ENCODE measurements at regions not wholly inside any gene's neighbourhood (a gene's known extent, or its start where the extent isn't known, plus 50 kb on each side); places are given as distances from the start of the nearest gene placed in this dataset.
A peak's percentile ranks its signal among the peaks of the same experiment; 100 is the strongest.
"Not testable (repeated sequence)": the region's sequence is repeated elsewhere in the genome, so short reads cannot be mapped to it uniquely, and the experiment has no call there.

- in situ Hi-C loops (cut with MboI; ENCODE audit: low sequenced_read_pairs), result no loop called here
- H3K4me1 ChIP-seq, result no peaks in the 10 kb centered on the region
- H3K9me3 ChIP-seq, result no peaks in the 10 kb centered on the region
- H3K36me3 ChIP-seq (replicated peaks), result no peaks in the 10 kb centered on the region
- no peak for DNase-seq (ENCODE audit: low spot score in 2 of 2)
- no peaks in the 10 kb centered on the region for H3K27me3 ChIP-seq (ENCODE audit: low read depth)
- no peak overlapping the region for H3K4me3 ChIP-seq
These were observed 56.2 kb upstream of the ANXA1 start for GRCh38 chr9:73095425-73095824.

- Histone ChIP-seq H3K4me3 (no peak overlapping the region), H3K9me3 (no peaks in the 10 kb centered on the region), H3K36me3 (replicated peaks) (no peaks in the 10 kb centered on the region), H3K27me3 (ENCODE audit: low read depth) (no peaks in the 10 kb centered on the region), H3K4me1 (no peaks in the 10 kb centered on the region)
- in situ Hi-C loops (cut with MboI; ENCODE audit: low sequenced_read_pairs), result no loop called here
- no peak for DNase-seq (ENCODE audit: low spot score in 2 of 2)
These were observed 57.8 kb upstream of the ANXA1 start for GRCh38 chr9:73093740-73094379.

GRCh38 chr9:73093016-73093739 is 58.5 kb upstream of the ANXA1 start:
- no peak for DNase-seq (ENCODE audit: low spot score in 2 of 2)
- Histone ChIP-seq H3K9me3 (no peaks in the 10 kb centered on the region), H3K36me3 (replicated peaks) (no peaks in the 10 kb centered on the region), H3K4me1 (no peaks in the 10 kb centered on the region), H3K4me3 (no peak overlapping the region), H3K27me3 (ENCODE audit: low read depth) (no peaks in the 10 kb centered on the region)
- in situ Hi-C loops (cut with MboI; ENCODE audit: low sequenced_read_pairs), result no loop called here

GRCh38 chr9:73091909-73092308 is 59.8 kb upstream of the ANXA1 start:
- in situ Hi-C loops (cut with MboI; ENCODE audit: low sequenced_read_pairs), result no loop called here
- Histone ChIP-seq H3K4me3 (no peak overlapping the region), H3K36me3 (replicated peaks) (no peaks in the 10 kb centered on the region), H3K4me1 (no peaks in the 10 kb centered on the region), H3K27me3 (ENCODE audit: low read depth) (no peaks in the 10 kb centered on the region), H3K9me3 (no peaks in the 10 kb centered on the region)
- DNase-seq (ENCODE audit: low spot score in 2 of 2), result no peak

GRCh38 chr9:73090214-73090613 is 61.5 kb upstream of the ANXA1 start:
- Histone ChIP-seq H3K4me1 (no peaks in the 10 kb centered on the region), H3K27me3 (ENCODE audit: low read depth) (no peaks in the 10 kb centered on the region), H3K9me3 (no peaks in the 10 kb centered on the region), H3K4me3 (no peak overlapping the region), H3K36me3 (replicated peaks) (no peaks in the 10 kb centered on the region)
- DNase-seq (ENCODE audit: low spot score in 2 of 2), result no peak
- in situ Hi-C loops (cut with MboI; ENCODE audit: low sequenced_read_pairs), result no loop called here

- no peak for DNase-seq (ENCODE audit: low spot score in 2 of 2)
- no peaks in the 10 kb centered on the region for H3K36me3 ChIP-seq (replicated peaks)
- in situ Hi-C loops (cut with MboI; ENCODE audit: low sequenced_read_pairs), result loop anchor here (10.0 kb wide), 1 partner anchor 215 kb away; no protein-coding TSS in a partner anchor
- H3K4me1 ChIP-seq, result no peaks in the 10 kb centered on the region
- H3K9me3 ChIP-seq, result no peaks in the 10 kb centered on the region
- H3K4me3 ChIP-seq, result no peak overlapping the region
- no peaks in the 10 kb centered on the region for H3K27me3 ChIP-seq (ENCODE audit: low read depth)
These were observed 62.2 kb upstream of the ANXA1 start for GRCh38 chr9:73089304-73089985.

- not testable (repeated sequence) for H3K4me3 ChIP-seq; H3K9me3 ChIP-seq; H3K27me3 ChIP-seq (ENCODE audit: low read depth); DNase-seq (ENCODE audit: low spot score in 2 of 2); H3K36me3 ChIP-seq (replicated peaks); H3K4me1 ChIP-seq
- in situ Hi-C loops (cut with MboI; ENCODE audit: low sequenced_read_pairs), result loop anchor here (10.0 kb wide), 1 partner anchor 213 kb away; no protein-coding TSS in a partner anchor
These were observed 63.8 kb upstream of the ANXA1 start for GRCh38 chr9:73087876-73088275.

GRCh38 chr9:73083519-73083918 is 68.1 kb upstream of the ANXA1 start:
- Histone ChIP-seq H3K4me1 (no peaks in the 10 kb centered on the region), H3K36me3 (replicated peaks) (no peaks in the 10 kb centered on the region), H3K4me3 (no peak overlapping the region), H3K27me3 (ENCODE audit: low read depth) (0 out of 2 replicates have a peak, but pooled peaks cover 3% of the 10 kb centered on the region), H3K9me3 (no peaks in the 10 kb centered on the region)
- no peak for DNase-seq (ENCODE audit: low spot score in 2 of 2)
- in situ Hi-C loops (cut with MboI; ENCODE audit: low sequenced_read_pairs), result loop anchor here (10.0 kb wide), 1 partner anchor 209 kb away; no protein-coding TSS in a partner anchor

- DNase-seq (ENCODE audit: low spot score in 2 of 2), result peak; percentile 35 to 70
- no peak overlapping the region for H3K4me3 ChIP-seq
- in situ Hi-C loops (cut with MboI; ENCODE audit: low sequenced_read_pairs), result loop anchor here (10.0 kb wide), 1 partner anchor 207 kb away; no protein-coding TSS in a partner anchor
- H3K9me3 ChIP-seq, result no peaks in the 10 kb centered on the region
- 0 out of 2 replicates have a peak, but pooled peaks cover 3% of the 10 kb centered on the region for H3K27me3 ChIP-seq (ENCODE audit: low read depth)
- H3K36me3 ChIP-seq (replicated peaks), result no peaks in the 10 kb centered on the region
- no peaks in the 10 kb centered on the region for H3K4me1 ChIP-seq
These were observed 69.5 kb upstream of the ANXA1 start for GRCh38 chr9:73081979-73082657.

- in situ Hi-C loops (cut with MboI; ENCODE audit: low sequenced_read_pairs), result loop anchor here (10.0 kb wide), 1 partner anchor 205 kb away; no protein-coding TSS in a partner anchor
These were observed 71.5 kb upstream of the ANXA1 start for GRCh38 chr9:73080110-73080694.

GRCh38 chr9:73079326-73079725 is 72.3 kb upstream of the ANXA1 start:
- in situ Hi-C loops (cut with MboI; ENCODE audit: low sequenced_read_pairs), result no loop called here

More at GRCh38 chr9:73080110-73080694, 71.5 kb upstream of the ANXA1 start:
- no peak overlapping the region for H3K4me3 ChIP-seq
- no peaks in the 10 kb centered on the region for H3K36me3 ChIP-seq (replicated peaks)
- H3K4me1 ChIP-seq, result no peaks in the 10 kb centered on the region
- H3K27me3 ChIP-seq (ENCODE audit: low read depth), result 0 out of 2 replicates have a peak, but pooled peaks cover 3% of the 10 kb centered on the region
- no peaks in the 10 kb centered on the region for H3K9me3 ChIP-seq
- no peak for DNase-seq (ENCODE audit: low spot score in 2 of 2)

GRCh38 chr9:73077625-73078030 is 74.0 kb upstream of the ANXA1 start:
- DNase-seq (ENCODE audit: low spot score in 2 of 2), result no peak
- no peaks in the 10 kb centered on the region for H3K4me1 ChIP-seq
- no peaks in the 10 kb centered on the region; the same call in 1 of the 2 replicates for H3K27me3 ChIP-seq (ENCODE audit: low read depth)
- in situ Hi-C loops (cut with MboI; ENCODE audit: low sequenced_read_pairs), result no loop called here
- H3K4me3 ChIP-seq, result no peak overlapping the region
- H3K9me3 ChIP-seq, result no peaks in the 10 kb centered on the region
- H3K36me3 ChIP-seq (replicated peaks), result no peaks in the 10 kb centered on the region

More at GRCh38 chr9:73079326-73079725, 72.3 kb upstream of the ANXA1 start:
- Histone ChIP-seq H3K27me3 (ENCODE audit: low read depth) (peaks cover 3% of the 10 kb centered on the region; the same call in 1 of the 2 replicates), H3K4me1 (no peaks in the 10 kb centered on the region), H3K4me3 (no peak overlapping the region), H3K36me3 (replicated peaks) (no peaks in the 10 kb centered on the region), H3K9me3 (no peaks in the 10 kb centered on the region)
- DNase-seq (ENCODE audit: low spot score in 2 of 2), result no peak

- H3K4me1 ChIP-seq, result no peaks in the 10 kb centered on the region
- in situ Hi-C loops (cut with MboI; ENCODE audit: low sequenced_read_pairs), result no loop called here
- no peak for DNase-seq (ENCODE audit: low spot score in 2 of 2)
These were observed 74.7 kb upstream of the ANXA1 start for GRCh38 chr9:73076970-73077369.

More at GRCh38 chr9:73076970-73077369, 74.7 kb upstream of the ANXA1 start:
- H3K9me3 ChIP-seq, result no peaks in the 10 kb centered on the region
- no peaks in the 10 kb centered on the region; the same call in 1 of the 2 replicates for H3K27me3 ChIP-seq (ENCODE audit: low read depth)
- H3K4me3 ChIP-seq, result no peak overlapping the region
- no peaks in the 10 kb centered on the region for H3K36me3 ChIP-seq (replicated peaks)

Data from HAP-1 (cell line).